MCF 10A (cell line): ENCODE measurements at regions not wholly inside any gene's neighbourhood (a gene's known extent, or its start where the extent isn't known, plus 50 kb on each side); places are given as distances from the start of the nearest gene placed in this dataset.
A peak's percentile ranks its signal among the peaks of the same experiment; 100 is the strongest.

Source experiments
- BruUV-seq: library from RNA; stranded (reverse); fragments of 400-500 nt; replicated peaks from 2 replicates; lab custom pipeline; 2021; lab: Mats Ljungman, UMichigan
- CTCF ChIA-PET: fragments of 300-600 bp; sonication (Branson Sonifier 250); formaldehyde crosslinking; extraction: SDS; loops from one replicate; lab custom pipeline; 2021; ENCODE audit warnings: antibody characterized with exemption, inconsistent platforms; lab: Yijun Ruan, JAX
- POLR2A ChIA-PET: fragments of 300-600, 350-650 bp; sonication (Branson Sonifier 250); formaldehyde crosslinking; extraction: SDS; loops from one replicate; lab custom pipeline; 2020; ENCODE audit warnings: antibody characterized with exemption, inconsistent platforms; lab: Yijun Ruan, JAX
- DNase-seq: peaks from one replicate; pipeline ENCODE4 v3.0.0-alpha.2; 2018; ENCODE audit not compliant: unreplicated experiment
- H3K27ac Mint-ChIP-seq: one replicate; pipeline ENCODE4 v1.8.0; 2022; ENCODE audit warnings: mild to moderate bottlenecking, low read depth, mixed read lengths; ENCODE audit not compliant: unreplicated experiment
- H3K27me3 Mint-ChIP-seq: one replicate; pipeline ENCODE4 v1.8.0; 2022; ENCODE audit warnings: mixed read lengths; ENCODE audit not compliant: insufficient read depth, unreplicated experiment
- H3K36me3 Mint-ChIP-seq: one replicate; pipeline ENCODE4 v1.8.0; 2022; ENCODE audit warnings: mild to moderate bottlenecking, moderate library complexity, mixed read lengths; ENCODE audit not compliant: insufficient read depth, unreplicated experiment
- H3K4me1 Mint-ChIP-seq: one replicate; pipeline ENCODE4 v1.8.0; 2022; ENCODE audit warnings: mixed read lengths; ENCODE audit not compliant: insufficient read depth, unreplicated experiment
- H3K4me3 Mint-ChIP-seq: one replicate; pipeline ENCODE4 v1.8.0; 2022; ENCODE audit warnings: mild to moderate bottlenecking, moderate library complexity, mixed read lengths; ENCODE audit not compliant: unreplicated experiment
- H3K9me3 Mint-ChIP-seq: one replicate; pipeline ENCODE4 v1.8.0; 2022; ENCODE audit warnings: mixed read lengths; ENCODE audit not compliant: unreplicated experiment
- CTCF ChIP-seq: fragments of 200-600 bp; IDR thresholded peaks from one replicate; pipeline ENCODE4 v1.8.0; 2022; ENCODE audit warnings: antibody characterized with exemption, mild to moderate bottlenecking; ENCODE audit not compliant: unreplicated experiment
- intact Hi-C: fragments of 100-400 bp; cut with micrococcal nuclease; formaldehyde crosslinking; loops from 2 replicates; pipeline ENCODE4 v1.14.1; 2022

- peak; percentile 16 for DNase-seq
- ChIA-PET CTCF (interaction anchor here (0.5 kb wide), 1 partner anchor 649 kb away, joined by 3 read pairs; no protein-coding TSS in a partner anchor), POLR2A (no interaction called here)
- Mint-ChIP-seq H3K4me1 (peaks cover 23% of the 10 kb centered on the region), H3K27ac (no peak overlapping the region), H3K4me3 (no peak overlapping the region), H3K9me3 (no peaks in the 10 kb centered on the region), H3K36me3 (no peaks in the 10 kb centered on the region), H3K27me3 (no peaks in the 10 kb centered on the region)
- intact Hi-C loops, result no loop called here
- BruUV-seq, result no TSS peak
- no peak for TF ChIP-seq CTCF
Observed at GRCh38 chr3:117708601-117709000, 999.0 kb downstream of the TUSC7 start.

- intact Hi-C loops, result no loop called here
- DNase-seq, result no peak
- H3K4me1 Mint-ChIP-seq, result peaks cover 23% of the 10 kb centered on the region
- H3K27ac Mint-ChIP-seq, result no peak overlapping the region
- ChIA-PET POLR2A (no interaction called here), CTCF (interaction anchor here (0.8 kb wide), 1 partner anchor 42 kb away, joined by 3 read pairs; no protein-coding TSS in a partner anchor)
- BruUV-seq, result no TSS peak
- H3K36me3 Mint-ChIP-seq, result no peaks in the 10 kb centered on the region
- no peaks in the 10 kb centered on the region for H3K27me3 Mint-ChIP-seq
- H3K9me3 Mint-ChIP-seq, result no peaks in the 10 kb centered on the region
- H3K4me3 Mint-ChIP-seq, result no peak overlapping the region
- TF ChIP-seq CTCF, result no peak
Observed at GRCh38 chr3:117709108-117709507, 999.5 kb downstream of the TUSC7 start.

GRCh38 chr3:117710501-117710900 is 1000.9 kb downstream of the TUSC7 start:
- Mint-ChIP-seq H3K9me3 (no peaks in the 10 kb centered on the region), H3K27me3 (no peaks in the 10 kb centered on the region), H3K4me3 (no peak overlapping the region), H3K27ac (no peak overlapping the region), H3K4me1 (peaks cover 23% of the 10 kb centered on the region), H3K36me3 (no peaks in the 10 kb centered on the region)
- no TSS peak for BruUV-seq
- intact Hi-C loops, result no loop called here
- TF ChIP-seq CTCF, result no peak
- ChIA-PET CTCF (no interaction called here), POLR2A (no interaction called here)
- no peak for DNase-seq

GRCh38 chr3:117719316-117719926 is 1009.8 kb downstream of the TUSC7 start:
- no TSS peak for BruUV-seq
- ChIA-PET CTCF (interaction anchor here (0.7 to 1.4 kb wide), 4 partner anchors 37 to 949 kb away, joined by 3 to 8 read pairs (median 5); no protein-coding TSS in a partner anchor), POLR2A (no interaction called here)
- no peak overlapping the region for H3K4me3 Mint-ChIP-seq
- peak; percentile 29 for DNase-seq
- no peak overlapping the region for H3K27ac Mint-ChIP-seq
- H3K27me3 Mint-ChIP-seq, result no peaks in the 10 kb centered on the region
- no peaks in the 10 kb centered on the region for H3K9me3 Mint-ChIP-seq
- peak; percentile 70 for TF ChIP-seq CTCF
- intact Hi-C loops, result loop anchor here (1.0 to 5.0 kb wide), 8 partner anchors 103 to 948 kb away; no protein-coding TSS in a partner anchor
- H3K4me1 Mint-ChIP-seq, result no peaks in the 10 kb centered on the region
- H3K36me3 Mint-ChIP-seq, result no peaks in the 10 kb centered on the region
